GM12891 (cell line): ENCODE measurements at regions not wholly inside any gene's neighbourhood (a gene's known extent, or its start where the extent isn't known, plus 50 kb on each side); places are given as distances from the start of the nearest gene placed in this dataset.

Source experiments
- PAX5 ChIP-seq: IDR thresholded peaks from 2 replicates; pipeline ENCODE4 v1.6.1; 2011; ENCODE audit warnings: low read length, moderate library complexity, mild to moderate bottlenecking; ENCODE audit not compliant: insufficient read depth, severe bottlenecking
- POLR2A ChIP-seq: IDR thresholded peaks from 2 replicates; pipeline ENCODE4 v1.6.1; 2011; ENCODE audit warnings: low read depth, low read length, control low read depth
- POLR2AphosphoS5 ChIP-seq: IDR thresholded peaks from 2 replicates; pipeline ENCODE4 v1.6.1; 2011; ENCODE audit warnings: low read depth, low read length, control low read depth
- SPI1 ChIP-seq: IDR thresholded peaks from 2 replicates; pipeline ENCODE4 v1.6.1; 2011; ENCODE audit warnings: low read depth, low read length, control low read depth
- TAF1 ChIP-seq: IDR thresholded peaks from 2 replicates; pipeline ENCODE4 v1.6.1; 2011; ENCODE audit warnings: low read depth, low read length, control low read depth

DNA sequence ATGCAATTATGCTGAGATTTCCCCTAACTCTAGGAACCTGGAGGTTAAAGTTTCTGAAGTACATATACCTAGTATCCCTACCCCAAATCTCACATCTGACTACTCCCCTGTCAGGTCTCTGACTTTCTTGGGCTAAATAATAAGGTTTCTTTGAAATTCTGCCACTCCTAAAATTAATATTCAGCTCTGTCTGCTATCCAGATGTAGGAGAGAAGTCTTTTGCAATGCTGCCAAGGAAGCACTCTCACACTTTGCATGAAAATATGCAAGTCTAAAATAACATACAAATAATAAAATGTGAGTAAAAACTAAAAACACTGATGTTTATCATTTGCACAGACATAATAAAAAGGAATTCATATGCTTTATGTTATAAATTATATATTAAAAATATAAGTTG lies 196.9 kb upstream of the LRFN5 start:
- TF ChIP-seq POLR2A: no peak
- no peak for TF ChIP-seq POLR2AphosphoS5
- TF ChIP-seq TAF1: no peak
- no peak for TF ChIP-seq SPI1
- no peak for TF ChIP-seq PAX5
